Keratinocyte (primary cell): ENCODE measurements at regions not wholly inside any gene's neighbourhood (a gene's known extent, or its start where the extent isn't known, plus 50 kb on each side); places are given as distances from the start of the nearest gene placed in this dataset.

Source experiments
- CTCF ChIP-seq, 3 experiments: IDR thresholded peaks in 1 of 3; conservative IDR thresholded peaks in 1 of 3; optimal IDR thresholded peaks in 1 of 3; 2 replicates in 2 of 3; 3 replicates in 1 of 3; pipeline versions ENCODE3 to v1.5.1; 2011; ENCODE audit warnings: low read length in 3 of 3, mild to moderate bottlenecking in 3 of 3, moderate library complexity in 2 of 3, control low read depth in 1 of 3, inconsistent platforms in 1 of 3; ENCODE audit not compliant: insufficient read depth in 2 of 3; ENCODE audit errors: extremely low read depth in 1 of 3
- EZH2 ChIP-seq: IDR thresholded peaks from one replicate; pipeline ENCODE4 v1.6.1; 2012; ENCODE audit warnings: inconsistent platforms, mild to moderate bottlenecking, low read length, moderate library complexity

- TF ChIP-seq CTCF (optimal IDR thresholded peaks at IDR 0.05 in 1 of 3, IDR thresholded peaks at IDR 0.05 in 1 of 3, conservative IDR thresholded peaks at IDR 0.05 in 1 of 3; ENCODE audit: extremely low read depth in 1 of 3, insufficient read depth in 2 of 3, low read length in 3 of 3), result peak; percentile 76 to 78 (median 76)
- TF ChIP-seq EZH2, result no peak
Observed at GRCh38 chr18:38545071-38545470, 979.5 kb upstream of the CELF4 start.
